PFSK-1 (cell line): ENCODE measurements at regions not wholly inside any gene's neighbourhood (a gene's known extent, or its start where the extent isn't known, plus 50 kb on each side); places are given as distances from the start of the nearest gene placed in this dataset.

Experiments
- FOXP2 ChIP-seq: optimal IDR thresholded peaks from 2 replicates; pipeline ENCODE3; 2011; ENCODE audit warnings: borderline replicate concordance, control low read depth, inconsistent platforms; ENCODE audit not compliant: insufficient read depth; ENCODE audit errors: extremely low read length, extremely low read depth
- POLR2AphosphoS5 ChIP-seq: IDR thresholded peaks from 2 replicates; pipeline ENCODE4 v1.6.1; 2012; ENCODE audit warnings: low read depth, mild to moderate bottlenecking, control low read depth, low read length, moderate library complexity
- SIN3A ChIP-seq: IDR thresholded peaks from 2 replicates; pipeline ENCODE4 v1.6.1; 2012; ENCODE audit warnings: mild to moderate bottlenecking, low read length, moderate library complexity, borderline replicate concordance; ENCODE audit not compliant: insufficient read depth
- TAF1 ChIP-seq: IDR thresholded peaks from 2 replicates; pipeline ENCODE4 v1.6.1; 2012; ENCODE audit warnings: low read length, control low read depth, borderline replicate concordance; ENCODE audit not compliant: insufficient read depth
- TF ChIP-seq, protein P1 (sequence below), 2 experiments: IDR thresholded peaks; 2 replicates each; pipeline versions ENCODE4 v1.6.1 to v1.8.0; 2011 to 2012; ENCODE audit warnings: low read depth in 2 of 2, low read length in 2 of 2, control low read depth in 1 of 2, inconsistent platforms in 1 of 2, mild to moderate bottlenecking in 1 of 2, moderate library complexity in 1 of 2; ENCODE audit not compliant: insufficient read depth in 1 of 2

DNA sequence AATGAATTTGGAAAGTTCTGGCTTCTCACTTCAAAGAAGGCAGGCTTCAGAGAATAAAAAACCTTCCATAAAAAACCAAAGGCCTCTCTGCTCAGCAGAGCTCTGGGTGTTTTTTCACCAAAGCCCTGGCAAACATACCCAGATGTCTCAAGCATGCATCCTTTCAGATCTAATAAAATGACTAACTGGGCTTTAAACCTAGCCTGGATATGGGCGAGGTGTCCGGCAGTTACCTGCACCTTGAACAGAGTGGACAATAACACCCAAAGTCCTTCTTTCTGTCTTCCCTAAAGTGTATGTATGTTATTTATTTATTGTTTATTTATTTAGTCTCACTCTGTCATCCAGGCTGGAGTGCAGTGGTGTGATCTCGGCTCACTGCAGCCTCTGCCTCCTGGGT lies 469.3 kb downstream of the XYLT1 start:
- TF ChIP-seq TAF1, result no peak
- TF ChIP-seq POLR2AphosphoS5, result no peak
- TF ChIP-seq, protein P1, sequence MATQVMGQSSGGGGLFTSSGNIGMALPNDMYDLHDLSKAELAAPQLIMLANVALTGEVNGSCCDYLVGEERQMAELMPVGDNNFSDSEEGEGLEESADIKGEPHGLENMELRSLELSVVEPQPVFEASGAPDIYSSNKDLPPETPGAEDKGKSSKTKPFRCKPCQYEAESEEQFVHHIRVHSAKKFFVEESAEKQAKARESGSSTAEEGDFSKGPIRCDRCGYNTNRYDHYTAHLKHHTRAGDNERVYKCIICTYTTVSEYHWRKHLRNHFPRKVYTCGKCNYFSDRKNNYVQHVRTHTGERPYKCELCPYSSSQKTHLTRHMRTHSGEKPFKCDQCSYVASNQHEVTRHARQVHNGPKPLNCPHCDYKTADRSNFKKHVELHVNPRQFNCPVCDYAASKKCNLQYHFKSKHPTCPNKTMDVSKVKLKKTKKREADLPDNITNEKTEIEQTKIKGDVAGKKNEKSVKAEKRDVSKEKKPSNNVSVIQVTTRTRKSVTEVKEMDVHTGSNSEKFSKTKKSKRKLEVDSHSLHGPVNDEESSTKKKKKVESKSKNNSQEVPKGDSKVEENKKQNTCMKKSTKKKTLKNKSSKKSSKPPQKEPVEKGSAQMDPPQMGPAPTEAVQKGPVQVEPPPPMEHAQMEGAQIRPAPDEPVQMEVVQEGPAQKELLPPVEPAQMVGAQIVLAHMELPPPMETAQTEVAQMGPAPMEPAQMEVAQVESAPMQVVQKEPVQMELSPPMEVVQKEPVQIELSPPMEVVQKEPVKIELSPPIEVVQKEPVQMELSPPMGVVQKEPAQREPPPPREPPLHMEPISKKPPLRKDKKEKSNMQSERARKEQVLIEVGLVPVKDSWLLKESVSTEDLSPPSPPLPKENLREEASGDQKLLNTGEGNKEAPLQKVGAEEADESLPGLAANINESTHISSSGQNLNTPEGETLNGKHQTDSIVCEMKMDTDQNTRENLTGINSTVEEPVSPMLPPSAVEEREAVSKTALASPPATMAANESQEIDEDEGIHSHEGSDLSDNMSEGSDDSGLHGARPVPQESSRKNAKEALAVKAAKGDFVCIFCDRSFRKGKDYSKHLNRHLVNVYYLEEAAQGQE (IDR thresholded peaks at IDR 0.05; ENCODE audit: insufficient read depth in 1 of 2, low read depth in 2 of 2, low read length in 2 of 2), result no peak
- no peak for TF ChIP-seq FOXP2
- no peak for TF ChIP-seq SIN3A

DNA sequence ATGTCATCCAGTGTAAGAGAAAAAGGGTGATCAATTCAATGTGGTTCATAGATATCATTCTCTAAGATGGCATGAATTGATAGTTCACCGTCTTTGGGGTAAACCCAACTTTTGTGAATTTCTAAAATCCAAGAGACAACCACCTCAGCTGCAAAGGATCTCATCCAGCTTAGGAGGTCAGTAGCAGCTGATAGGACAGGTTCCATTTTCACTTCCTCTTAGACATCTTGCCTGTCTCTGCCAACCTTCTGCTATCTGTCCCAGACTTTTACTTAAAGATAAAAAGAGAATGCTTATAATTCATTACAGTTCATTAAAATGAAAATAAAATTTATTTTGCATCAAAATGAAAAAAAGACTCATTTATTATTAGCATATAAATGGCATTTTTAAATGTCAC lies 468.2 kb downstream of the XYLT1 start:
- TF ChIP-seq POLR2AphosphoS5, result no peak
- TF ChIP-seq, protein P1 (IDR thresholded peaks at IDR 0.05; ENCODE audit: insufficient read depth in 1 of 2, low read depth in 2 of 2, low read length in 2 of 2), result no peak
- TF ChIP-seq TAF1, result no peak
- no peak for TF ChIP-seq SIN3A
- TF ChIP-seq FOXP2, result no peak

DNA sequence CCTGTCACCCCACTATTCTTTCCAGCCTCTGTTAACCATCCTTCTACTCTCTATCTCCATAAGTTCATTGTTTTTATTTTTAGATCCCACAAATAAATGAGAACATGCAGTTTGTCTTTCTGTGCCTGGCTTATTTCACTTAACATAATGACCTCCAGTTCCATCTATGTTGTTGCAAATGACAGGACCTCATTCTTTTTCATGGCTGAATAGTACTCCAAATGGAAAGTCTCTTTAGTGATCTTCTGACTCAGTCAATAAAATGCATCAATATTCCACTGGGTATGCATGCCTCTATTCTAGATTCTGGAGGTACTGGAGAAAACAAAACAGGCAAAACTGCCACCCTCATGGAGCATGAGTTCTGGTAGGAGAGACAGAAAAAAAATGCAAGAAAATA lies 459.0 kb downstream of the XYLT1 start:
- TF ChIP-seq FOXP2 (no peak), SIN3A (no peak), TAF1 (no peak)
- TF ChIP-seq, protein P1 (IDR thresholded peaks at IDR 0.05; ENCODE audit: insufficient read depth in 1 of 2, low read depth in 2 of 2, low read length in 2 of 2), result no peak

DNA sequence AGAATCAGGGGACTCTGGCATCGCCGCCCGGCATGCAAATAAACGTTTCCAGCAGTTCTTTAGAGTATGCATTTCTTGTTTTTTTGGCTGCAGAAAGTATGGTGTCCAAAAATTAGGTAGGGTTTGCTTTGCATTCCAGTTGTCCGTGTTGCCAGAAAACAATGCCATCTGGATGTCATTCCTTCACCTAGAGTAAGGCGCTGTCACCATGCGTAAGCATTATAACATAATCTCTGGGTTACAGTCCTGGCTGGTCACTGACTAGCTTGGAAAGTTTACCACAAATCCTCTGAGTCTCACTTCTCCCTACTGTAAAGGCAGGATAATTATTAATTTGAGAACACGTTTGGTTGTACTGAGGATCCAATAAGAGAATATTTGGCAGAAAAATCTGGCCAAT lies 457.7 kb downstream of the XYLT1 start:
- TF ChIP-seq SIN3A, result no peak
- TF ChIP-seq, protein P1 (IDR thresholded peaks at IDR 0.05; ENCODE audit: insufficient read depth in 1 of 2, low read depth in 2 of 2, low read length in 2 of 2), result no peak
- TF ChIP-seq FOXP2, result no peak
- no peak for TF ChIP-seq POLR2AphosphoS5
- no peak for TF ChIP-seq TAF1
